BE2C (cell line): ENCODE measurements at regions not wholly inside any gene's neighbourhood (a gene's known extent, or its start where the extent isn't known, plus 50 kb on each side); places are given as distances from the start of the nearest gene placed in this dataset.

ENCODE experiments used
- DNase-seq: peaks from one replicate; pipeline ENCODE4 v3.0.0-alpha.2; 2020
- H3K27me3 ChIP-seq: fragments of 250-450 bp; sonication (Bioruptor Pico); 2 replicates; pipeline ENCODE4 v1.5.1; 2020; ENCODE audit warnings: mild to moderate bottlenecking
- H3K36me3 ChIP-seq: fragments of 250-450 bp; sonication (Bioruptor Pico); 2 replicates; pipeline ENCODE4 v1.5.1; 2020; ENCODE audit warnings: mild to moderate bottlenecking
- H3K4me1 ChIP-seq: fragments of 250-450 bp; sonication (Bioruptor Pico); 2 replicates; pipeline ENCODE4 v1.5.1; 2020
- H3K4me3 ChIP-seq: 2 replicates; pipeline ENCODE4 v1.5.1; 2011; ENCODE audit warnings: low read depth, low read length
- H3K9me3 ChIP-seq: fragments of 250-450 bp; sonication (Bioruptor Pico); 2 replicates; pipeline ENCODE4 v1.5.1; 2020
- TF ChIP-seq, protein P1 (sequence below): IDR thresholded peaks from 2 replicates; pipeline ENCODE4 v1.5.1; 2012; ENCODE audit warnings: mild to moderate bottlenecking, low read depth, low read length

DNA sequence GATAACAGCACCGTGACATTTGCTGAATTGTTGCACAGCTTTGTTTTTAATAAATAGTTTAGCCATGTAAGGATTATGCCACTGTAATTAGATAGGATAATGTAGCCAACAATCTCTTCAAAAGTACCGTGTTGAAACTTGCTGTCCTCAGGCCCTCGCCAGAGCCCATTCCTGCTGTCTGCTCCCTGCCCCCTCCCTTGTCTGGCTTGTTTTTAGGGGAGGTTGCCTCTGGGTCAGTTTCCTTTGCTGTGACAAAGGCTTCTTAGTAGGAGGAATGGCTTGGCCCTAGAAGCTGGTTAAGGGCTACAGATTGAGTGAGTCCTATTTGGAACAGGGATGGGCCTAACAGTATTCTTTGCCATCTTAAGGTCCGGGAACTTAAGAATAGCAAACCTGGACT lies 107.9 kb downstream of the LMO4 start:
- TF ChIP-seq, protein P1, sequence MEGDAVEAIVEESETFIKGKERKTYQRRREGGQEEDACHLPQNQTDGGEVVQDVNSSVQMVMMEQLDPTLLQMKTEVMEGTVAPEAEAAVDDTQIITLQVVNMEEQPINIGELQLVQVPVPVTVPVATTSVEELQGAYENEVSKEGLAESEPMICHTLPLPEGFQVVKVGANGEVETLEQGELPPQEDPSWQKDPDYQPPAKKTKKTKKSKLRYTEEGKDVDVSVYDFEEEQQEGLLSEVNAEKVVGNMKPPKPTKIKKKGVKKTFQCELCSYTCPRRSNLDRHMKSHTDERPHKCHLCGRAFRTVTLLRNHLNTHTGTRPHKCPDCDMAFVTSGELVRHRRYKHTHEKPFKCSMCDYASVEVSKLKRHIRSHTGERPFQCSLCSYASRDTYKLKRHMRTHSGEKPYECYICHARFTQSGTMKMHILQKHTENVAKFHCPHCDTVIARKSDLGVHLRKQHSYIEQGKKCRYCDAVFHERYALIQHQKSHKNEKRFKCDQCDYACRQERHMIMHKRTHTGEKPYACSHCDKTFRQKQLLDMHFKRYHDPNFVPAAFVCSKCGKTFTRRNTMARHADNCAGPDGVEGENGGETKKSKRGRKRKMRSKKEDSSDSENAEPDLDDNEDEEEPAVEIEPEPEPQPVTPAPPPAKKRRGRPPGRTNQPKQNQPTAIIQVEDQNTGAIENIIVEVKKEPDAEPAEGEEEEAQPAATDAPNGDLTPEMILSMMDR = no peak
- Histone ChIP-seq H3K27me3 (no peaks in the 10 kb centered on the region), H3K36me3 (no peaks in the 10 kb centered on the region), H3K4me1 (no peaks in the 10 kb centered on the region), H3K4me3 (no peak overlapping the region), H3K9me3 (no peaks in the 10 kb centered on the region)
- no peak for DNase-seq

DNA sequence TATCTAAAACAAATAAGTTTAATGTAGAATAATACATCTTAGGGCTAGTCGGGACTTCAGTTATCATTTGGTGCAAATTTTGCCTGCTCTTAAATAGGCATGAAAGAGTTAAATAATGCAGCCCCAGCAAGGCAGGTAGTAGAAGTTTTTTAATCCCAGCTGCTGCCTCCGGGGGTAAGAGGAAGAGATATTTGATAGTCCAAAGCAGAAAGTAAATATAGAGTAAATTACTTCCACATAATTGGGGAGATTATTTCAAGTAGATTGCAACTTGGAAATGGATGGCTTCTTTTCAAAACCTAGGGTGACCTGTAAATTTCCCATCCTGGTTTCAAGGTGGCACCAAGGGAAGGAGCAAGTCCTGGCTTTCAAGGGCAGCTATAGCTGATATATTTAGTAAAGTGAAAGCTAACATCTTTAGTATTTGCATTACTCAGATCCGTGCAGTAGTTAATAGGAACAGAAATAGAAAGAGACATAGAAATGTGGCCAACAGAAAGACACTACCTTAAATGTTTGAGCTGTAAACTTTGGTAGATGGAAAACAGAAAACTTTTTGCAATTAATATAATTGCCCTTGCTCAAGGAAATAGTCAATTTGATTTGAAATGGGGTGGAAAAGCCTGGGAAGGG lies 109.1 kb downstream of the LMO4 start:
- no peaks in the 10 kb centered on the region for H3K36me3 ChIP-seq
- no peaks in the 10 kb centered on the region for H3K27me3 ChIP-seq
- no peak overlapping the region for H3K4me3 ChIP-seq
- no peaks in the 10 kb centered on the region for H3K9me3 ChIP-seq
- TF ChIP-seq, protein P1 = no peak
- no peak for DNase-seq
- H3K4me1 ChIP-seq = no peaks in the 10 kb centered on the region

- Histone ChIP-seq H3K36me3 (no peaks in the 10 kb centered on the region), H3K27me3 (no peaks in the 10 kb centered on the region), H3K4me1 (no peaks in the 10 kb centered on the region), H3K9me3 (no peaks in the 10 kb centered on the region), H3K4me3 (no peak overlapping the region)
- DNase-seq = no peak
- TF ChIP-seq, protein P1 = no peak
These were observed 111.1 kb downstream of the LMO4 start for GRCh38 chr1:87439821-87440220.

DNA sequence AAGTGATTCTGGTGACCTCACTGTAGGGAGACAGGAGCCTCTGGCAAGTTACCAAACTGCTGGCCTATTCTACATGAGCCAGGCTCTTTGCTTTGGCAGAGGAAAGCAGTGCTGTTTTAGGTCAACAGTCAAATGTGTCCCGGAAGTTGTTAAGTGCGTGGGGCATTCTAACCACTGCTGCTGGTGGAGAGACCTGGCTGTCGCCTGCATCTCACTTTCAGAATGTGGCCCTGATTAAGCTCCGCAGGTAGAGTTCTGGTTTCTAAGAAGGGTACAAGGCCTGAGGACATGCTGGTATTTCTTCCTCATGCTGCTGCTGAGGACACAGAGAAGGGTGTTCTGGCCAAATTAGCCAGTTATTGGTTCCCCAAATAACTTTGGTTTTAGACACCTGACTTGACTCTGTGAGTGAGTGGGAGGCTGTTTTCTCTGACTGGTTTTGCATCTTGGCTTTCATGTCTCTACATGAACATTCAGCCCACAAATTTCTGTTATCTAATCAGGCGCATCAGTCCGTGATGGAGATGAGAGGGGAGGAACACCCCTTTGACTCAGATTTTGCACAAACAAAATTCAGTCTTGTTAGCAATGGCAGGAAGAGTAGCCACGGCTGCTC lies 120.8 kb downstream of the LMO4 start:
- peaks cover 4% of the 10 kb centered on the region; the same call in 1 of the 2 replicates for H3K4me1 ChIP-seq
- peak; percentile 71 for DNase-seq
- no peaks in the 10 kb centered on the region for H3K9me3 ChIP-seq
- H3K36me3 ChIP-seq = no peaks in the 10 kb centered on the region
- H3K4me3 ChIP-seq = no peak overlapping the region
- H3K27me3 ChIP-seq = no peaks in the 10 kb centered on the region
- TF ChIP-seq, protein P1 = no peak

- no peaks in the 10 kb centered on the region for H3K27me3 ChIP-seq
- no peaks in the 10 kb centered on the region for H3K9me3 ChIP-seq
- no peak for DNase-seq
- no peaks in the 10 kb centered on the region for H3K36me3 ChIP-seq
- no peak overlapping the region for H3K4me3 ChIP-seq
- peaks cover 4% of the 10 kb centered on the region; the same call in 1 of the 2 replicates for H3K4me1 ChIP-seq
- TF ChIP-seq, protein P1 = no peak
These were observed 121.5 kb downstream of the LMO4 start for GRCh38 chr1:87450136-87450535.

DNA sequence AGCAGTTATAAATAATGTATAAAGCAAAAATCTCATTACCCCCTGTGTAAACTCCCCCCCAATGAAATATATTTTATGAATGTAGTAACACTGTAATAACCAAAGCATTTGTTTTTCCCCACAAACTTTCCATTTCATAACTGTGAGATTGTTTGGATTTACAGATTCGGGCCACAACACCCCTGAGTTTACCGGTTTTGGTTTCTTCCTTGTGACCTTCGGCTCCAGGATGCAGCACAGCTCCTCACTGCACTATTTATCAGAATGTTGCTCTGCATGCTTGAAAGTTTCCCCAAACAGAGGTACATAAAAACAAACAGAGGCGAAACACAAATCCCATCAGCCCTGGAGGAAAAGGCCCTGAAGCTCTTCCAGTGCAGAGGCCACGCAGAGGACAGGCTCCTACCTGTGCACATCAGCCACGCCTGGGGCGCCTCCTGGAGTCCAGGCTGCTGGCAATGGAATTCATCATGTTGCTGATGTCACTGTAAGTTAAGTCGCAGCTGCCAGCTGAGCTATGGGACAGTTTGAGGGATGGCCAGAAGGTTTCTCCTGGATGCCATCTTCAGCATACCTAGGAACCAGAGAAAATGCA lies 122.0 kb downstream of the LMO4 start:
- Histone ChIP-seq H3K4me1 (peaks cover 4% of the 10 kb centered on the region; the same call in 1 of the 2 replicates), H3K27me3 (no peaks in the 10 kb centered on the region), H3K36me3 (no peaks in the 10 kb centered on the region), H3K4me3 (no peak overlapping the region), H3K9me3 (no peaks in the 10 kb centered on the region)
- no peak for DNase-seq
- TF ChIP-seq, protein P1 = no peak
